MM.1S (cell line): ENCODE measurements at regions not wholly inside any gene's neighbourhood (a gene's known extent, or its start where the extent isn't known, plus 50 kb on each side); places are given as distances from the start of the nearest gene placed in this dataset.
"Not testable (repeated sequence)": the region's sequence is repeated elsewhere in the genome, so short reads cannot be mapped to it uniquely, and the experiment has no call there.

Source experiments
- DNase-seq: peaks from one replicate; pipeline ENCODE4 v3.0.0-alpha.2; 2015
- H2AFZ ChIP-seq: fragments of 300-600 bp; sonication (generic); 2 replicates; pipeline ENCODE4 v1.6.0; 2016; ENCODE audit warnings: antibody characterized with exemption, low read length
- H3F3A ChIP-seq: fragments of 300-600 bp; sonication (generic); 2 replicates; pipeline ENCODE4 v1.6.1; 2016; ENCODE audit warnings: mild to moderate bottlenecking, antibody characterized with exemption, low read length, moderate library complexity, mixed read lengths; ENCODE audit not compliant: insufficient read depth
- H3K27ac ChIP-seq: fragments of 300-600 bp; sonication (generic); 2 replicates; pipeline ENCODE4 v1.5.1; 2016; ENCODE audit warnings: mild to moderate bottlenecking, low read length
- H3K27me3 ChIP-seq: fragments of 300-600 bp; sonication (generic); replicated peaks from 2 replicates; pipeline ENCODE4 v1.6.0; 2016; ENCODE audit warnings: low read length; ENCODE audit not compliant: insufficient read depth
- H3K36me3 ChIP-seq: fragments of 300-600 bp; sonication (generic); replicated peaks from 2 replicates; pipeline ENCODE4 v1.6.1; 2016; ENCODE audit warnings: mild to moderate bottlenecking, low read length, mixed read lengths; ENCODE audit not compliant: insufficient read depth
- H3K4me1 ChIP-seq: fragments of 300-600 bp; sonication (generic); 2 replicates; pipeline ENCODE4 v1.6.1; 2016; ENCODE audit warnings: low read length, mixed read lengths
- H3K4me2 ChIP-seq: fragments of 300-600 bp; sonication (generic); 2 replicates; pipeline ENCODE4 v1.6.0; 2016; ENCODE audit warnings: low read depth, low read length
- H3K4me3 ChIP-seq: fragments of 300-600 bp; sonication (generic); 2 replicates; pipeline ENCODE4 v1.5.1; 2016; ENCODE audit warnings: low read length, mixed read lengths
- H3K79me2 ChIP-seq: fragments of 300-600 bp; sonication (generic); 2 replicates; pipeline ENCODE4 v1.6.1; 2016; ENCODE audit warnings: mixed run types, low read length, mixed read lengths
- H3K9ac ChIP-seq: fragments of 300-600 bp; sonication (generic); 2 replicates; pipeline ENCODE4 v1.6.1; 2016; ENCODE audit warnings: low read length, mixed read lengths
- H3K9me2 ChIP-seq: fragments of 300-600 bp; sonication (generic); replicated peaks from 2 replicates; pipeline ENCODE4 v1.6.1; 2016; ENCODE audit warnings: mild to moderate bottlenecking, low read length, mixed read lengths; ENCODE audit not compliant: insufficient read depth
- H3K9me3 ChIP-seq: fragments of 300-600 bp; sonication (generic); replicated peaks from 2 replicates; pipeline ENCODE4 v1.6.1; 2016; ENCODE audit warnings: mild to moderate bottlenecking, low read length, mixed read lengths; ENCODE audit not compliant: insufficient read depth
- H4K20me1 ChIP-seq: fragments of 300-600 bp; sonication (generic); 2 replicates; pipeline ENCODE4 v1.6.1; 2016; ENCODE audit warnings: mild to moderate bottlenecking, low read length, moderate library complexity, mixed read lengths; ENCODE audit not compliant: insufficient read depth
- EZH2 ChIP-seq: fragments of 300-600 bp; sonication (generic); optimal IDR thresholded peaks from 2 replicates; pipeline ENCODE3; 2017; ENCODE audit warnings: low read depth, mild to moderate bottlenecking, antibody characterized with exemption, low read length, mixed read lengths
- EZH2phosphoT487 ChIP-seq: fragments of 300-600 bp; sonication (generic); IDR thresholded peaks from 2 replicates; pipeline ENCODE4 v1.6.1; 2018; ENCODE audit warnings: antibody characterized with exemption, low read length
- TF ChIP-seq, protein P1 (sequence below): fragments of 300-600 bp; sonication (generic); IDR thresholded peaks from 2 replicates; pipeline ENCODE4 v1.5.1; 2016; ENCODE audit warnings: antibody characterized with exemption, low read length, mixed read lengths

DNA sequence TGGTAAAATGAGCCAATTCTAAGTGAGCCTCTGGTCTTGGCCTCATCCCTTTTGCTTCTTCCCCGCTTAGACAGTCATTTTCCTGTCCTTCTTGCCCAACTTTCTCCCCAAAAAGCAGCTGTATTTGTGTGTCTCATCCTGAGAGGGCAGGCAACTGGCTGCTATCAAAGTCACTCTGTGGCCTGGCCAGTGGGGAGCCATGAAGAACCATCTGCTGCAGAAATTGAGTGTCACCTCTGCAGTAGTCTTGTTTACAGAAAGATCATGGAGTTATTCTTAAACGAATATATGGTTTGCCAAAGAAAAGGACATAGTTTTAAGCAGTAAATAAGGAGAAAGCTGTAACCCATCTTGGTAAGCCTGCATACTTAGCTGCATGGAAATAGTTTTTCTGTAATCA lies 233.6 kb upstream of the ELAVL2 start:
- Histone ChIP-seq H4K20me1 (no peaks in the 10 kb centered on the region), H3K9ac (no peak overlapping the region), H3K27ac (no peak overlapping the region), H3K9me2 (no peaks in the 10 kb centered on the region), H3K4me2 (no peak overlapping the region), H2AFZ (no peak overlapping the region), H3K79me2 (no peaks in the 10 kb centered on the region), H3K4me1 (no peaks in the 10 kb centered on the region), H3K27me3 (no peaks in the 10 kb centered on the region), H3K4me3 (no peak overlapping the region), H3F3A (no peaks in the 10 kb centered on the region), H3K9me3 (no peaks in the 10 kb centered on the region), H3K36me3 (no peaks in the 10 kb centered on the region)
- TF ChIP-seq EZH2, result no peak
- no peak for TF ChIP-seq EZH2phosphoT487
- TF ChIP-seq, protein P1, sequence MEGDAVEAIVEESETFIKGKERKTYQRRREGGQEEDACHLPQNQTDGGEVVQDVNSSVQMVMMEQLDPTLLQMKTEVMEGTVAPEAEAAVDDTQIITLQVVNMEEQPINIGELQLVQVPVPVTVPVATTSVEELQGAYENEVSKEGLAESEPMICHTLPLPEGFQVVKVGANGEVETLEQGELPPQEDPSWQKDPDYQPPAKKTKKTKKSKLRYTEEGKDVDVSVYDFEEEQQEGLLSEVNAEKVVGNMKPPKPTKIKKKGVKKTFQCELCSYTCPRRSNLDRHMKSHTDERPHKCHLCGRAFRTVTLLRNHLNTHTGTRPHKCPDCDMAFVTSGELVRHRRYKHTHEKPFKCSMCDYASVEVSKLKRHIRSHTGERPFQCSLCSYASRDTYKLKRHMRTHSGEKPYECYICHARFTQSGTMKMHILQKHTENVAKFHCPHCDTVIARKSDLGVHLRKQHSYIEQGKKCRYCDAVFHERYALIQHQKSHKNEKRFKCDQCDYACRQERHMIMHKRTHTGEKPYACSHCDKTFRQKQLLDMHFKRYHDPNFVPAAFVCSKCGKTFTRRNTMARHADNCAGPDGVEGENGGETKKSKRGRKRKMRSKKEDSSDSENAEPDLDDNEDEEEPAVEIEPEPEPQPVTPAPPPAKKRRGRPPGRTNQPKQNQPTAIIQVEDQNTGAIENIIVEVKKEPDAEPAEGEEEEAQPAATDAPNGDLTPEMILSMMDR, result no peak
- no peak for DNase-seq

DNA sequence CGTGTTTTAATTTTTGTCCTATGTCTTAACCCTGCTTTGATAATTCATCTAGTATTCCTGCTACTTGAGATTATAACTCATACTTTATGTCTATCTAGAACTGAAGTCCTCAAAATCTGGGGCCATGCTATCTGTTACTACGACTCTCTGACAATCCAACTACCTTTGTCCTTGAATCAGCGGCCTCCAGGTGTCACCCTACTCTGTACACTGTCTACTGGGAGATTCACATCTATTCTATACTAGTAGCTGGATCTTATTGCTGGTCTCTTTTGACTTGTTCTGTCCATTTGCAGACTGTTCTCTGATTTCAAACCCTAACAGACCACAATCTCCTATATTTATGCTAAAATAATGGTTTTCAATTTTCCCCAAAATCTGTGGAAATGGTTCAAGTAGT lies 225.5 kb upstream of the ELAVL2 start:
- H3K9me2 ChIP-seq, result no peaks in the 10 kb centered on the region
- no peaks in the 10 kb centered on the region for H3K27me3 ChIP-seq
- H3K9ac ChIP-seq, result no peak overlapping the region
- no peaks in the 10 kb centered on the region for H3K79me2 ChIP-seq
- no peak overlapping the region for H2AFZ ChIP-seq
- no peak overlapping the region for H3K4me2 ChIP-seq
- no peak overlapping the region for H3K27ac ChIP-seq
- H4K20me1 ChIP-seq, result no peaks in the 10 kb centered on the region
- TF ChIP-seq, protein P1, result no peak
- no peak for TF ChIP-seq EZH2
- TF ChIP-seq EZH2phosphoT487, result no peak
- no peaks in the 10 kb centered on the region for H3F3A ChIP-seq
- H3K4me3 ChIP-seq, result no peak overlapping the region
- H3K36me3 ChIP-seq, result no peaks in the 10 kb centered on the region
- no peaks in the 10 kb centered on the region for H3K4me1 ChIP-seq
- no peak for DNase-seq
- H3K9me3 ChIP-seq, result no peaks in the 10 kb centered on the region

DNA sequence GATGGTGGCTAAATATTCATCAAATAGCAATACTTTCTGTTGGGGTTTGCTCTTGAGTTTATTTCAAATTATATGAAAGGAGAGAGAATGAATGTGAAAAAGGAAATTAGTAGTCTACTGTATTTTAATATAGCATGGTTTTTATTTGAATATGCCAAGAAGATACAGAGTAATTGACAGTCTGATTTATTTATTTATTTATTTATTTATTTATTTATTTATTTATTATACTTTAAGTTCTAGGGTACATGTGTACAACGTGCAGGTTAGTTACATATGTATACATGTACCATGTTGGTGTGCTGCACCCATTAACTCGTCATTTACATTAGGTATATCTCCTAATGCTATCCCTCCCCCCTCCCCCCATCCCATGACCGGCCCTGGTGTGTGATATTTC lies 224.2 kb upstream of the ELAVL2 start:
- H3K79me2 ChIP-seq, H3F3A ChIP-seq, H2AFZ ChIP-seq, H3K9me2 ChIP-seq, H3K9ac ChIP-seq, H3K4me3 ChIP-seq, H3K9me3 ChIP-seq, H4K20me1 ChIP-seq, H3K36me3 ChIP-seq, H3K4me2 ChIP-seq, H3K27me3 ChIP-seq, H3K4me1 ChIP-seq, DNase-seq, H3K27ac ChIP-seq: not testable (repeated sequence)

DNA sequence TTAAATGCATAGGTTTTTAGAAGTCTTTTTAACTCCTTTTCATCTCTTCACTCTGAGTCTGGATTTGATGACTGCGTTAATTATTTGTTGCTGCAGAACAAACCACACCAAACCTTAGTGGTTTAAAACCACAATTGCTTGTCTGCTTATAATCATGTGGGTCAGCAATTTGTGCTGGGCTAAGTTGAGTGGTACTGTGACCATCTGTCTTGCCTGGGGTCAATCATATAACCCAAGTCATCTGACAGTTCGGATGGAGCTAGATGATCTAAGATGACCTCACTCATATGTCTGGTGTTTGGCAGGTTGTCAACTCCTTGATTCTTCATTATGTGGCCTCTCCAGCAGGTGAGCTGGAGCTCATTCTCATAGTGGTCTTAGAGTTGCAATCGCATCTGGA lies 219.1 kb upstream of the ELAVL2 start:
- H2AFZ ChIP-seq, result no peak overlapping the region
- H3K27me3 ChIP-seq, result no peaks in the 10 kb centered on the region
- no peaks in the 10 kb centered on the region for H3K36me3 ChIP-seq
- H4K20me1 ChIP-seq, result no peaks in the 10 kb centered on the region
- H3K4me3 ChIP-seq, result no peak overlapping the region
- no peak overlapping the region for H3K9ac ChIP-seq
- DNase-seq, result peak; percentile 6
- no peak overlapping the region for H3K4me2 ChIP-seq
- H3K4me1 ChIP-seq, result no peaks in the 10 kb centered on the region
- no peaks in the 10 kb centered on the region for H3K9me2 ChIP-seq
- no peaks in the 10 kb centered on the region for H3K79me2 ChIP-seq
- no peak overlapping the region for H3K27ac ChIP-seq
- H3K9me3 ChIP-seq, result no peaks in the 10 kb centered on the region
- TF ChIP-seq EZH2 (no peak), EZH2phosphoT487 (no peak)
- TF ChIP-seq, protein P1, result no peak
- no peaks in the 10 kb centered on the region for H3F3A ChIP-seq
